ENCODE measurements at regions not wholly inside any gene's neighbourhood (a gene's known extent, or its start where the extent isn't known, plus 50 kb on each side); places are given as distances from the start of the nearest gene placed in this dataset.

DNA sequence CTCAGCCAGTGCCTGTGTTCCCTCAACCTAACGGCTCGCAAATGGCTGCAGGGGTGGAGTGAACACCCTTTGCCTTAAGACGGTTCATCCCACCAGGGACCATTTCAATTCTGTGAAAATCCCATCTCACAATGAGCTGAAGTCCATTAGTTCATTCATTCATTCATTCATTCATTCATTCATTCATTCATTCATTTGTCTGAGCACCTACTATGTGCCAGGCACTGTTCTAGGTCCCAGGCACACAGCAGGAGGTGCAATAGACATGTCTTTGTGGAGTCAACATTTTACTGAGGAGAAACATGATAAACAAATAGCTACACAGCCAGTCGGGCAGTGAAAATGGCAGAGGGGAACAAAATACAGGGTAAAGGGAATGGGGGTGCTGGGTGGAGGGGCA, 618.8 kb downstream of the MATN1 start:
- no peaks in the 10 kb centered on the region for H3K9me3 ChIP-seq (ENCODE audit: control insufficient read depth, insufficient read depth, low read length)
- H3K27ac ChIP-seq (ENCODE audit: low read depth, low read length): no peak overlapping the region
- no peak for TF ChIP-seq EZH2phosphoT487 (IDR thresholded peaks at IDR 0.05; ENCODE audit: borderline replicate concordance, low read length)
- no peaks in the 10 kb centered on the region; the same call in 1 of the 2 replicates for H4K20me1 ChIP-seq (ENCODE audit: control insufficient read depth, insufficient read depth, low read depth, low read length)
- H3K36me3 ChIP-seq (ENCODE audit: control insufficient read depth, low read length): no peaks in the 10 kb centered on the region
- H3K79me2 ChIP-seq (ENCODE audit: control insufficient read depth, low read length): no peaks in the 10 kb centered on the region
- no peaks in the 10 kb centered on the region for H3K4me1 ChIP-seq (ENCODE audit: control insufficient read depth, low read length)
- no peaks in the 10 kb centered on the region for H3F3A ChIP-seq (ENCODE audit: control insufficient read depth, insufficient read depth)
- no peaks in the 10 kb centered on the region for H3K9me2 ChIP-seq (replicated peaks; ENCODE audit: control insufficient read depth, low read length)
- H3K27me3 ChIP-seq (ENCODE audit: control insufficient read depth, low read length): peaks cover 4% of the 10 kb centered on the region; the same call in 1 of the 2 replicates
- no peak overlapping the region for H3K4me3 ChIP-seq (ENCODE audit: low read length)
- H3K4me2 ChIP-seq (ENCODE audit: low read length): no peak overlapping the region

DNA sequence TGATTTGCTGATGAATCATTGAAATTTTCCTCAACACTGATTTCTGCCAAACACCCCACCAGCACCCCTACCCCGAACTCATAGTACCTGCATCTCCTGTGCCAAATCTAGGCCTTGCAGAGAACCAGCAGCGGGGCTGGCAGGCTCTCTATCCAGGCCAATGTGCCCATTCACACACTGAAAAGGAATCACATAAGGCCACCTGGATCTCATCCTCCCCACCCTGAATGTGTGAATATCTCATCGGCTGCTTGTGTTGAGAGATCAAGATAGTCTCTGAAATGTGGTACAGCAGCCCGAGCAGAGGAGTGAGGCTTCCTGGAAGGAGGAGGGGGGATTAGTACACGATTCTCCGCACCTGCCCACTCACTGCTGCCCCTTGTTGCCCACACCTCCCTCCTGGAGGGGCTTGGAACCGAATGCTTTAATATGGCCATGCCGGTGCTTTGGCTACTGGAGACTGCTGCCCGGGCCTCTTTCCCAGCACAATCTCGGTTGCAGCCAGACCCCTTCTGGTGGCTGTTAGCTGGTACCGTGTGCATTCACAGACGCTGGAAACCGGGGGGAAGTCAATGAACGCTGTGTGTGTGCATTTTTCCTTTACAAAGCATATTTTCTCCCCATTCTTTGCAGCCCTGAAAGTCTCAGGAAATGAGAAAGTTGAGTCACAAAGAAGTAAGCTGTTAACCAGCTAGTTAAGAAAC, 619.5 kb downstream of the MATN1 start:
- H3K4me3 ChIP-seq (ENCODE audit: low read length): no peak overlapping the region
- H3K27me3 ChIP-seq (ENCODE audit: control insufficient read depth, low read length): peaks cover 4% of the 10 kb centered on the region; the same call in 1 of the 2 replicates
- H3K4me2 ChIP-seq (ENCODE audit: low read length): no peak overlapping the region
- H3K79me2 ChIP-seq (ENCODE audit: control insufficient read depth, low read length): no peaks in the 10 kb centered on the region
- no peaks in the 10 kb centered on the region for H3F3A ChIP-seq (ENCODE audit: control insufficient read depth, insufficient read depth)
- no peaks in the 10 kb centered on the region for H3K9me2 ChIP-seq (replicated peaks; ENCODE audit: control insufficient read depth, low read length)
- no peaks in the 10 kb centered on the region for H3K9me3 ChIP-seq (ENCODE audit: control insufficient read depth, insufficient read depth, low read length)
- no peaks in the 10 kb centered on the region for H3K36me3 ChIP-seq (ENCODE audit: control insufficient read depth, low read length)
- H4K20me1 ChIP-seq (ENCODE audit: control insufficient read depth, insufficient read depth, low read depth, low read length): no peaks in the 10 kb centered on the region; the same call in 1 of the 2 replicates
- H3K27ac ChIP-seq (ENCODE audit: low read depth, low read length): no peak overlapping the region
- TF ChIP-seq, protein P1, sequence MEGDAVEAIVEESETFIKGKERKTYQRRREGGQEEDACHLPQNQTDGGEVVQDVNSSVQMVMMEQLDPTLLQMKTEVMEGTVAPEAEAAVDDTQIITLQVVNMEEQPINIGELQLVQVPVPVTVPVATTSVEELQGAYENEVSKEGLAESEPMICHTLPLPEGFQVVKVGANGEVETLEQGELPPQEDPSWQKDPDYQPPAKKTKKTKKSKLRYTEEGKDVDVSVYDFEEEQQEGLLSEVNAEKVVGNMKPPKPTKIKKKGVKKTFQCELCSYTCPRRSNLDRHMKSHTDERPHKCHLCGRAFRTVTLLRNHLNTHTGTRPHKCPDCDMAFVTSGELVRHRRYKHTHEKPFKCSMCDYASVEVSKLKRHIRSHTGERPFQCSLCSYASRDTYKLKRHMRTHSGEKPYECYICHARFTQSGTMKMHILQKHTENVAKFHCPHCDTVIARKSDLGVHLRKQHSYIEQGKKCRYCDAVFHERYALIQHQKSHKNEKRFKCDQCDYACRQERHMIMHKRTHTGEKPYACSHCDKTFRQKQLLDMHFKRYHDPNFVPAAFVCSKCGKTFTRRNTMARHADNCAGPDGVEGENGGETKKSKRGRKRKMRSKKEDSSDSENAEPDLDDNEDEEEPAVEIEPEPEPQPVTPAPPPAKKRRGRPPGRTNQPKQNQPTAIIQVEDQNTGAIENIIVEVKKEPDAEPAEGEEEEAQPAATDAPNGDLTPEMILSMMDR (IDR thresholded peaks at IDR 0.05; ENCODE audit: low read depth, low read length, poor library complexity, severe bottlenecking): no peak
- no peak for TF ChIP-seq EZH2phosphoT487 (IDR thresholded peaks at IDR 0.05; ENCODE audit: borderline replicate concordance, low read length)
- H3K4me1 ChIP-seq (ENCODE audit: control insufficient read depth, low read length): no peaks in the 10 kb centered on the region

DNA sequence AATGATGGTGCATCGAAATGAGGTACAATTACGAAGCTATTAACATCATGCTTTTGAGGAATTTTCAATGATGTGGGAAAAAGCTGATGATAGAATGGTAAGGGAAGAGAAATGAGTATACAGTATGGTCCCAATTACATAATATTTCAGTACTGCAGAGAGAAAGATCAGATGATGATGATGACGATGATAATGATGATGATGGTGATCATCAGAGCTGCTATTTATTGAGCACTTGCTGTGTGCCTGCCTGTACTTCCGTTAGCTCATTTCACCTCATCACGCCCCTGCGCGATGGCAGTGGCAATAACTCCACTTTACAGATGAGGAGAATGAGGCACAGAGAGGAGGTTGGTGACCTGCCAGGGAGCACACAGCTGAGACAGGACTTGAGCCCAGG, 620.8 kb downstream of the MATN1 start:
- Histone ChIP-seq H3K27me3 (ENCODE audit: control insufficient read depth, low read length) (peaks cover 3% of the 10 kb centered on the region; the same call in 1 of the 2 replicates), H3K9me2 (replicated peaks; ENCODE audit: control insufficient read depth, low read length) (no peaks in the 10 kb centered on the region), H3K9me3 (ENCODE audit: control insufficient read depth, insufficient read depth, low read length) (no peaks in the 10 kb centered on the region), H3K4me2 (ENCODE audit: low read length) (no peak overlapping the region), H3K36me3 (ENCODE audit: control insufficient read depth, low read length) (no peaks in the 10 kb centered on the region), H3F3A (ENCODE audit: control insufficient read depth, insufficient read depth) (no peaks in the 10 kb centered on the region), H3K4me1 (ENCODE audit: control insufficient read depth, low read length) (no peaks in the 10 kb centered on the region), H4K20me1 (ENCODE audit: control insufficient read depth, insufficient read depth, low read depth, low read length) (no peaks in the 10 kb centered on the region), H3K27ac (ENCODE audit: low read depth, low read length) (no peak overlapping the region), H3K4me3 (ENCODE audit: low read length) (no peak overlapping the region), H3K79me2 (ENCODE audit: control insufficient read depth, low read length) (no peaks in the 10 kb centered on the region)
- no peak for TF ChIP-seq EZH2phosphoT487 (IDR thresholded peaks at IDR 0.05; ENCODE audit: borderline replicate concordance, low read length)
- TF ChIP-seq, protein P1 (IDR thresholded peaks at IDR 0.05; ENCODE audit: low read depth, low read length, poor library complexity, severe bottlenecking): no peak

DNA sequence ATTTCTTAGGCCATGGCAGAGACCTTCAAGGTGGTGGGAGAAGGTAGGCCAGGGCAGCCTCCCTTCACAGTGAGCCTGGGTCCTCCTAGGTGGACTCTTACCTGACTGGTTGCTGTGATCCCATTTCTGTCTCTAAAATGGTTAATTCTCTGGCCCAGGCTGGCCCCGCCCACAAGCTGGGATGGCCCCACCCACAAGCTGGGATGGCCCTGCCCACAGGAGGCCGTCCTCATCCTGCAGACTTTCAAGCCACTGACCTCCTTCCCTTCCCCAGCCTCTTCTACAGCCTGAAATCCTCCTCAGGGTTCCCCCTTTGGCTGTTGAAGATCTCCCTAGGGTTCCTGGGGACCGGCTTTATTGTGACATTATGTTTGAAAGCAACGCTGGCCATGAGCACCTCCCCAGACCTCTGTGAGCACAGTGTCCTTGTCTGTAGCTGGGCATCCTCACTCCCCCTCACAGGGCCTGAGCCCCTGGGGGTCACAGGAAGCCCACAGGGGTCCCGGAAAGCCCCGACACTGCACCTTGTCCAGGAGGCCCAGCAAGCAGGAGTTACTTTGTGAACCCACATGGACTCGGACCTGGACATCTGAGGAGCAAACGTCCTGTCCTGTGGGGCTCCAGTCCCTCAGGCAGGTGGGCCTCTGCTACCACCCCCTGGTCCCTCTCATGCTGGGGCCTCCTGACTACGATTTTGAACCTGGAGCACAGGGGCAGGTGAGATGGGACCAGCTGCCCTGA, 621.7 kb downstream of the MATN1 start:
- H3K9me3 ChIP-seq (ENCODE audit: control insufficient read depth, insufficient read depth, low read length): no peaks in the 10 kb centered on the region
- no peak overlapping the region for H3K27ac ChIP-seq (ENCODE audit: low read depth, low read length)
- no peaks in the 10 kb centered on the region for H4K20me1 ChIP-seq (ENCODE audit: control insufficient read depth, insufficient read depth, low read depth, low read length)
- no peaks in the 10 kb centered on the region for H3K4me1 ChIP-seq (ENCODE audit: control insufficient read depth, low read length)
- H3K4me3 ChIP-seq (ENCODE audit: low read length): no peak overlapping the region
- no peaks in the 10 kb centered on the region for H3F3A ChIP-seq (ENCODE audit: control insufficient read depth, insufficient read depth)
- no peaks in the 10 kb centered on the region for H3K79me2 ChIP-seq (ENCODE audit: control insufficient read depth, low read length)
- H3K27me3 ChIP-seq (ENCODE audit: control insufficient read depth, low read length): no peaks in the 10 kb centered on the region; the same call in 1 of the 2 replicates
- no peak overlapping the region for H3K4me2 ChIP-seq (ENCODE audit: low read length)
- no peaks in the 10 kb centered on the region for H3K9me2 ChIP-seq (replicated peaks; ENCODE audit: control insufficient read depth, low read length)
- no peak for TF ChIP-seq EZH2phosphoT487 (IDR thresholded peaks at IDR 0.05; ENCODE audit: borderline replicate concordance, low read length)
- TF ChIP-seq, protein P1 (IDR thresholded peaks at IDR 0.05; ENCODE audit: low read depth, low read length, poor library complexity, severe bottlenecking): no peak
- H3K36me3 ChIP-seq (ENCODE audit: control insufficient read depth, low read length): no peaks in the 10 kb centered on the region
